Adrenal gland (tissue), 9 donors: ENCODE measurements at regions not wholly inside any gene's neighbourhood (a gene's known extent, or its start where the extent isn't known, plus 50 kb on each side); places are given as distances from the start of the nearest gene placed in this dataset.

Experiments used
- DNase-seq, 7 donors: peaks; one replicate each; pipeline ENCODE4 v3.0.0-alpha.2; 2019 to 2020
- H3K27ac ChIP-seq, 5 donors: fragments of 200-600 bp; sonication (generic) in 4 of 5; 1 replicate in 3 of 5; 2 replicates in 2 of 5; pipeline versions ENCODE4 v1.5.1 to v1.8.0; 2016 to 2020; ENCODE audit warnings: mild to moderate bottlenecking in 1 of 5
- H3K27me3 ChIP-seq: fragments of 200-600 bp; 2 replicates; pipeline ENCODE4 v1.8.0; 2021
- H3K36me3 ChIP-seq, 2 donors: fragments of 200-600 bp; replicated peaks in 1 of 2; 1 replicate in 1 of 2; 2 replicates in 1 of 2; pipeline versions ENCODE4 v1.5.1 to v1.8.0; 2018 to 2022
- H3K4me1 ChIP-seq, 2 donors: fragments of 200-600 bp; replicated peaks in 1 of 2; 1 replicate in 1 of 2; 2 replicates in 1 of 2; pipeline versions ENCODE4 v1.5.1 to v1.8.0; 2018 to 2021
- H3K4me3 ChIP-seq, 4 donors: fragments of 200-600 bp; sonication (generic) in 3 of 4; one replicate each; pipeline ENCODE4 v1.5.1; 2016 to 2018
- H3K9me3 ChIP-seq, 3 donors: fragments of 200-600 bp; sonication (generic) in 1 of 3; replicated peaks in 1 of 3; 1 replicate in 2 of 3; 2 replicates in 1 of 3; pipeline versions ENCODE4 v1.5.1 to v1.8.0; 2016 to 2021
- POLR2A ChIP-seq, 2 donors: fragments of 450-650 bp; IDR thresholded peaks; one replicate each; pipeline ENCODE4 v1.6.1; 2017; ENCODE audit warnings: antibody characterized with exemption in 2 of 2, mild to moderate bottlenecking in 2 of 2, moderate library complexity in 1 of 2
- WGBS, 4 donors: extraction: QIAGEN DNeasy Blood & Tissue Kit in 2 of 4; methylation state at CpG; one replicate each; pipeline versions ENCODE4 v1.1.5 to v1.1.7; 2013 to 2017; 5-methylcytosine and 5-hydroxymethylcytosine counted together
- intact Hi-C, 2 donors: fragments of 100-400 bp; cut with DNase I; formaldehyde crosslinking; loops; one replicate each; pipeline versions ENCODE4 v1.14.1 to v1.15.0; 2022 to 2023
- TF ChIP-seq, protein P1 (sequence below), 6 experiments: fragments of 450-650 bp in 4 of 6; fragments of 200-600 bp in 2 of 6; sonication (generic) in 1 of 6; IDR thresholded peaks; 1 replicate in 5 of 6; 2 replicates in 1 of 6; pipeline versions ENCODE4 v1.5.1 to v1.8.0; 2016 to 2021; ENCODE audit warnings: antibody characterized with exemption in 6 of 6, mild to moderate bottlenecking in 2 of 6, moderate library complexity in 1 of 6
- donor health status: healthy with polysubstance abuse.
- donor health status: Bipolar disorder and iron deficiency.
- donor health status: DM: yes; HTN: yes; CAD: no.
- donor health status: DM: no; HTN: no; CAD: no.
- donor health status: DM: no; HTN: no; CAD: no.

GRCh38 chr2:22290302-22290701, 1094.7 kb upstream of the KLHL29 start:
- WGBS, 4 donors, result 56 to 71% (median 62%) methylated on average over 1 of the region's 1 CpG
- TF ChIP-seq, protein P1, sequence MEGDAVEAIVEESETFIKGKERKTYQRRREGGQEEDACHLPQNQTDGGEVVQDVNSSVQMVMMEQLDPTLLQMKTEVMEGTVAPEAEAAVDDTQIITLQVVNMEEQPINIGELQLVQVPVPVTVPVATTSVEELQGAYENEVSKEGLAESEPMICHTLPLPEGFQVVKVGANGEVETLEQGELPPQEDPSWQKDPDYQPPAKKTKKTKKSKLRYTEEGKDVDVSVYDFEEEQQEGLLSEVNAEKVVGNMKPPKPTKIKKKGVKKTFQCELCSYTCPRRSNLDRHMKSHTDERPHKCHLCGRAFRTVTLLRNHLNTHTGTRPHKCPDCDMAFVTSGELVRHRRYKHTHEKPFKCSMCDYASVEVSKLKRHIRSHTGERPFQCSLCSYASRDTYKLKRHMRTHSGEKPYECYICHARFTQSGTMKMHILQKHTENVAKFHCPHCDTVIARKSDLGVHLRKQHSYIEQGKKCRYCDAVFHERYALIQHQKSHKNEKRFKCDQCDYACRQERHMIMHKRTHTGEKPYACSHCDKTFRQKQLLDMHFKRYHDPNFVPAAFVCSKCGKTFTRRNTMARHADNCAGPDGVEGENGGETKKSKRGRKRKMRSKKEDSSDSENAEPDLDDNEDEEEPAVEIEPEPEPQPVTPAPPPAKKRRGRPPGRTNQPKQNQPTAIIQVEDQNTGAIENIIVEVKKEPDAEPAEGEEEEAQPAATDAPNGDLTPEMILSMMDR (IDR thresholded peaks at IDR 0.05), result no peak
- no peak for TF ChIP-seq POLR2A (IDR thresholded peaks at IDR 0.05)
- intact Hi-C loops, result no loop called here

DNA sequence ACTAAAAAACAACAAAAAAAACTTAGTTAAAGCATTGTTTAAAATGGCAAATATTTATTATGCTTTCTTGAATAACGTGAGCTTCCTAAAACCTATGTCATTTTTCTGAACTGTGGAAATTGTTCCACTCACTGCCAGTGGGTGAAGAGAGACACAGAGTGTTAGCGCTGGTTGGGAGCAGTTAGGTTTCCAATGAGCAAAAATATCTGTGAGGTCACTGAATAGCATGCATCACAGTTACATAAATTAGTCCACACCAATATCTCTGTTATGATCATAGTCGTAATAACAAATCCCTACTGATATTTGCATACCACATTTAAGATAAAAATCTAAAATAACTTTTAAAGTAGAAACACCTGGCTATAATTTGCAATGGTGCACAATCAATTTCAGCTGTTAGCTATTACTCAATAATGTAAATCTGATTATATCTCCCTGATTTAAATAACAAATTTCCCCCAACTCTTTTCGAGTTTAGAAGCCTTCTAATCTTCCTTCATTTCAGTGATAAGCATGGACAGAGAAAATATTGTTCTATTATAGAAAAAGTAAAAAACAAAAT, 1094.0 kb upstream of the KLHL29 start:
- no peaks in the 10 kb centered on the region for H3K27me3 ChIP-seq
- WGBS, 4 donors, result 61 to 70% (median 66%) methylated on average over 4 of the region's 4 CpGs

More at GRCh38 chr2:22290302-22290701, 1094.7 kb upstream of the KLHL29 start:
- Histone ChIP-seq H3K27me3 (no peaks in the 10 kb centered on the region), H3K4me3 (no peak overlapping the region), H3K36me3 (no peaks in the 10 kb centered on the region), H3K27ac (no peak overlapping the region), H3K4me1 (no peaks in the 10 kb centered on the region), H3K9me3 (peaks cover 0 to 6% (median 0%) of the 10 kb centered on the region in 3 donors)
- no peak for DNase-seq

GRCh38 chr2:22301228-22301627, 1083.8 kb upstream of the KLHL29 start:
- no peak for DNase-seq
- WGBS, 4 donors, result 52 to 63% (median 57%) methylated on average over 6 of the region's 6 CpGs
- Histone ChIP-seq H3K27ac (no peak overlapping the region), H3K27me3 (no peaks in the 10 kb centered on the region), H3K4me3 (no peak overlapping the region), H3K36me3 (no peaks in the 10 kb centered on the region), H3K9me3 (no peaks in the 10 kb centered on the region), H3K4me1 (no peaks in the 10 kb centered on the region)
- intact Hi-C loops, result no loop called here
- TF ChIP-seq, protein P1 (IDR thresholded peaks at IDR 0.05), result no peak
- TF ChIP-seq POLR2A (IDR thresholded peaks at IDR 0.05), result no peak

More for the DNA sequence above, 1094.0 kb upstream of the KLHL29 start:
- intact Hi-C loops, result no loop called here
- no peak for TF ChIP-seq POLR2A (IDR thresholded peaks at IDR 0.05)
- TF ChIP-seq, protein P1 (IDR thresholded peaks at IDR 0.05), result no peak
- DNase-seq, result no peak
- no peaks in the 10 kb centered on the region for H3K4me1 ChIP-seq
- H3K27ac ChIP-seq, result no peak overlapping the region
- peaks cover 0 to 6% (median 0%) of the 10 kb centered on the region in 3 donors for H3K9me3 ChIP-seq
- no peak overlapping the region for H3K4me3 ChIP-seq
- no peaks in the 10 kb centered on the region for H3K36me3 ChIP-seq

DNA sequence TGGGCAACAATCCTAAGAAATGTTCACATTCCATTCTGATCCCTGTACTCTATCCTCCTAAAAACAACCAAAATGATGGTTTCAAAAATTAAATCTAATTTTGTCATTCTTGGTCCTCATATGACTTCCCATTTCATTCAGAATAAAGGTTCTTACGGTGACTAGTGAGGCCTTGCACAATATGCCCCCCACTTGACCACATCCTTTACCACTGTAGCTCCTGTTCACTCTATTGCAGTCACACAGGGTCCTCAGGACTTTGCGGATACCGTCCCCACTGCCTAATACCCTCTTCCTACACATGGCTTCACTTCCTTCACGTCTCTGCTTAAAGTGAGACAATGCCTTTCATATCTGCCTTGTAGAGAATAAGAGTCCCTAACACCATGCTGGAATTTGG, 1058.7 kb upstream of the KLHL29 start:
- 64 to 78% (median 71%) methylated on average over 4 of the region's 4 CpGs for WGBS, 4 donors
- Histone ChIP-seq H3K36me3 (no peaks in the 10 kb centered on the region), H3K4me1 (no peaks in the 10 kb centered on the region), H3K9me3 (no peaks in the 10 kb centered on the region), H3K27ac (no peak overlapping the region), H3K27me3 (no peaks in the 10 kb centered on the region), H3K4me3 (no peak overlapping the region)
- intact Hi-C loops, result no loop called here
- TF ChIP-seq, protein P1 (IDR thresholded peaks at IDR 0.05), result no peak
- no peak for TF ChIP-seq POLR2A (IDR thresholded peaks at IDR 0.05)
- DNase-seq, result no peak
